ENCODE measurements at regions not wholly inside any gene's neighbourhood (a gene's known extent, or its start where the extent isn't known, plus 50 kb on each side); places are given as distances from the start of the nearest gene placed in this dataset.

DNA sequence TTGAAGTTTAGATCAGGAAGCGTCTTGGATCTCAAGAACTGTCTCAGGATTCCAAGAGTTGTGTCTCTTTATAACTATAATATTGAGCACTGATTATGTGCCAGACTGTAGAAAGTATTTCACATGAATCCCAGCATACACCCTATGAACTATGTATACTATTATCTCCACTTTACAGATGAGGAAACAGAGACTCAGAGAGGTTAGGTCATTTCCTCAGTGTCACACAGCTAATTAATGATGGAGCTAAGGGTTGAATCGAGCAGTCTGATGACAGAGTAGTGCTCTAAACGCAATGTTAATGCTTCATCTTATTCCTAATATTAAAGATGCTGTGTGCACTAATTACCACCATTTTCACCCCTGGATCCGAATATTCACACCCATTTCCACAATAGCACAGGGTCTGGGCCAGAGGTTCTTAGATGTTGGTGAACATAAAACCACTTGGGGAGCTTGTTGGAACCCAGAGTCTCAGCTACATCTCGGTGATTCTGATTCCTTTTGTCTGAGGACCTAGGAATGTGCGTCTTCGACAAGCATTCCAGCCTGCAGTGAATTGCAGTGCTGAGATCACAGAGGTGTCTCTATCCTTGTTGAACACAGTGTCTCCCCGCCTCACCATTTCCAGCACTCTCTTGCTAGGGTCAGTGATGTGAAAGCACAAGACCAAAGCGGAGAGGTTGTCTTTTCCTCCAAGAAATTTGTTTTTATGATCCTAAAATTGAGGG lies 213.8 kb downstream of the SP3 start:
- Histone ChIP-seq H3K79me2 (ENCODE audit: low read length) (no peaks in the 10 kb centered on the region), H3K36me3 (ENCODE audit: low read depth, low read length) (no peaks in the 10 kb centered on the region), H4K20me1 (ENCODE audit: low read length) (no peaks in the 10 kb centered on the region), H3K9ac (ENCODE audit: low read length) (no peak overlapping the region), H3K27ac (ENCODE audit: low read length) (no peak overlapping the region), H2AFZ (ENCODE audit: low read length) (no peak overlapping the region), H3K4me1 (ENCODE audit: insufficient read depth, low read length) (no peaks in the 10 kb centered on the region), H3K9me2 (replicated peaks; ENCODE audit: low read length) (no peaks in the 10 kb centered on the region), H3K9me3 (ENCODE audit: low read length) (no peaks in the 10 kb centered on the region), H3K4me2 (ENCODE audit: low read length) (no peak overlapping the region), H3K4me3 (ENCODE audit: low read length) (no peak overlapping the region), H3K27me3 (ENCODE audit: low read length) (no peaks in the 10 kb centered on the region), H3F3A (ENCODE audit: low read length, unreplicated experiment) (no peaks in the 10 kb centered on the region)
- DNase-seq (no peak), ATAC-seq (no peak)
- no peak for TF ChIP-seq EZH2phosphoT487 (IDR thresholded peaks at IDR 0.05; ENCODE audit: borderline replicate concordance, low read length)
- TF ChIP-seq, protein P1, sequence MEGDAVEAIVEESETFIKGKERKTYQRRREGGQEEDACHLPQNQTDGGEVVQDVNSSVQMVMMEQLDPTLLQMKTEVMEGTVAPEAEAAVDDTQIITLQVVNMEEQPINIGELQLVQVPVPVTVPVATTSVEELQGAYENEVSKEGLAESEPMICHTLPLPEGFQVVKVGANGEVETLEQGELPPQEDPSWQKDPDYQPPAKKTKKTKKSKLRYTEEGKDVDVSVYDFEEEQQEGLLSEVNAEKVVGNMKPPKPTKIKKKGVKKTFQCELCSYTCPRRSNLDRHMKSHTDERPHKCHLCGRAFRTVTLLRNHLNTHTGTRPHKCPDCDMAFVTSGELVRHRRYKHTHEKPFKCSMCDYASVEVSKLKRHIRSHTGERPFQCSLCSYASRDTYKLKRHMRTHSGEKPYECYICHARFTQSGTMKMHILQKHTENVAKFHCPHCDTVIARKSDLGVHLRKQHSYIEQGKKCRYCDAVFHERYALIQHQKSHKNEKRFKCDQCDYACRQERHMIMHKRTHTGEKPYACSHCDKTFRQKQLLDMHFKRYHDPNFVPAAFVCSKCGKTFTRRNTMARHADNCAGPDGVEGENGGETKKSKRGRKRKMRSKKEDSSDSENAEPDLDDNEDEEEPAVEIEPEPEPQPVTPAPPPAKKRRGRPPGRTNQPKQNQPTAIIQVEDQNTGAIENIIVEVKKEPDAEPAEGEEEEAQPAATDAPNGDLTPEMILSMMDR (conservative IDR thresholded peaks at IDR 0.05; ENCODE audit: low read depth, low read length) = no peak
- TF ChIP-seq EZH2 (IDR thresholded peaks at IDR 0.05; ENCODE audit: low read length, unreplicated experiment) = no peak
- intact Hi-C loops (cut with micrococcal nuclease) = loop anchor here (5.0 kb wide), 2 partner anchors 131 to 211 kb away; no protein-coding TSS in a partner anchor
- BruUV-seq (replicated peaks) = no TSS peak
- ChIA-PET CTCF (no interaction called here), POLR2A (ENCODE audit: unreplicated experiment) (no interaction called here)

DNA sequence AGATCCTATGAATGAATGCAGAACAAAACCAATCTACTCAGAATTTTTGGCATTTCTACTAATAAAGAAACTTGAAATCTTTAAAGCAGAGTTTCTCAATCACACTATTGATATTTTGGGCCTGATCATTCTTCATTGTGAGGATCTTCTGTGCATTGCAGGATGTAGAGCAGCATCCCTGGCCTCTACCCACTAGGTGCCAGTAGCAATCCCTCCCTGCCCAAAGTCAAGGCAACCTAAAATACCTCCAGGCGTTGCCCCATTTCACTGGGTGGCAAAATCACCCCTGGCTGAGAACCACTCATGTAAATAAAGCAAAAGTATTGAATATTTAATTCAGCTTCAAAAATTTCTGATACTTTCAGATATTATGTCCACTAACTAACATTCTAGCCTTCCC lies 213.0 kb downstream of the SP3 start:
- H3K9me3 ChIP-seq (ENCODE audit: low read length) = no peaks in the 10 kb centered on the region
- H3K36me3 ChIP-seq (ENCODE audit: low read depth, low read length) = no peaks in the 10 kb centered on the region
- ATAC-seq = peak; percentile 81
- H2AFZ ChIP-seq (ENCODE audit: low read length) = no peak overlapping the region
- H3K27me3 ChIP-seq (ENCODE audit: low read length) = no peaks in the 10 kb centered on the region
- H3K9me2 ChIP-seq (replicated peaks; ENCODE audit: low read length) = no peaks in the 10 kb centered on the region
- POLR2A ChIA-PET (ENCODE audit: unreplicated experiment) = no interaction called here
- H3K9ac ChIP-seq (ENCODE audit: low read length) = no peak overlapping the region
- no peaks in the 10 kb centered on the region for H3K79me2 ChIP-seq (ENCODE audit: low read length)
- CTCF ChIA-PET = no interaction called here
- intact Hi-C loops (cut with micrococcal nuclease) = loop anchor here (1.0 to 5.0 kb wide), 4 partner anchors 130 to 589 kb away; no protein-coding TSS in a partner anchor
- DNase-seq = peak; percentile 51
- H3K4me2 ChIP-seq (ENCODE audit: low read length) = no peak overlapping the region
- H3K4me1 ChIP-seq (ENCODE audit: insufficient read depth, low read length) = no peaks in the 10 kb centered on the region
- no peak overlapping the region for H3K27ac ChIP-seq (ENCODE audit: low read length)
- TF ChIP-seq, protein P1 (conservative IDR thresholded peaks at IDR 0.05; ENCODE audit: low read depth, low read length) = peak; percentile 65
- TF ChIP-seq EZH2 (IDR thresholded peaks at IDR 0.05; ENCODE audit: low read length, unreplicated experiment) = no peak
- H3K4me3 ChIP-seq (ENCODE audit: low read length) = no peak overlapping the region
- no peaks in the 10 kb centered on the region for H3F3A ChIP-seq (ENCODE audit: low read length, unreplicated experiment)
- H4K20me1 ChIP-seq (ENCODE audit: low read length) = no peaks in the 10 kb centered on the region
- BruUV-seq (replicated peaks) = no TSS peak

DNA sequence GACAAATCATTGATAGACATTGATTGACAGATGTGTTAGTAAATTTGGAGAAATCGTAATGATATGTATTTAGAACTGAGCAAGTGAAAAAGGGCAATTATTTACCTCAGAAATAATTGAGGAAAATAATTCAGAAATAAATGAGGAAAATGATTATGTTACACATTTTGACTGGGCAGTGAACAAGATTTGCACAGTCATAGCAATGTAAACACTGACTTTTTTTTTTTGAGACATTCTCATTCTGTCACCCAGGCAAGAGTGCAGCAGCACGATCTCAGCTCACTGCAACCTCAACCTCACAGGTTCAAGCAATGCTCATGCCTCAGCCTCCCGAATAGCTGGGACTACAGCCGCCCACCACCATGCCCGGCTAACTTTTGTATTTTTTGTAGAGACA lies 211.7 kb downstream of the SP3 start:
- H3K9me2 ChIP-seq (replicated peaks; ENCODE audit: low read length) = no peaks in the 10 kb centered on the region
- no peaks in the 10 kb centered on the region for H3K79me2 ChIP-seq (ENCODE audit: low read length)
- DNase-seq (no peak), ATAC-seq (no peak)
- H3K9me3 ChIP-seq (ENCODE audit: low read length) = no peaks in the 10 kb centered on the region
- H3K9ac ChIP-seq (ENCODE audit: low read length) = no peak overlapping the region
- no peak overlapping the region for H2AFZ ChIP-seq (ENCODE audit: low read length)
- H4K20me1 ChIP-seq (ENCODE audit: low read length) = no peaks in the 10 kb centered on the region
- no peaks in the 10 kb centered on the region for H3F3A ChIP-seq (ENCODE audit: low read length, unreplicated experiment)
- no peaks in the 10 kb centered on the region for H3K27me3 ChIP-seq (ENCODE audit: low read length)
- intact Hi-C loops (cut with micrococcal nuclease) = loop anchor here (2.0 to 5.0 kb wide), 3 partner anchors 129 to 587 kb away; no protein-coding TSS in a partner anchor
- H3K4me3 ChIP-seq (ENCODE audit: low read length) = no peak overlapping the region
- no peak overlapping the region for H3K27ac ChIP-seq (ENCODE audit: low read length)
- H3K4me1 ChIP-seq (ENCODE audit: insufficient read depth, low read length) = no peaks in the 10 kb centered on the region
- ChIA-PET POLR2A (ENCODE audit: unreplicated experiment) (no interaction called here), CTCF (no interaction called here)
- no TSS peak for BruUV-seq (replicated peaks)
- TF ChIP-seq, protein P1 (conservative IDR thresholded peaks at IDR 0.05; ENCODE audit: low read depth, low read length) = no peak
- TF ChIP-seq EZH2phosphoT487 (IDR thresholded peaks at IDR 0.05; ENCODE audit: borderline replicate concordance, low read length) (no peak), EZH2 (IDR thresholded peaks at IDR 0.05; ENCODE audit: low read length, unreplicated experiment) (no peak)
- H3K36me3 ChIP-seq (ENCODE audit: low read depth, low read length) = no peaks in the 10 kb centered on the region
- H3K4me2 ChIP-seq (ENCODE audit: low read length) = no peak overlapping the region

Measured in PC-3 (cell line).